HG03558 (cell line): ENCODE measurements at regions not wholly inside any gene's neighbourhood (a gene's known extent, or its start where the extent isn't known, plus 50 kb on each side); places are given as distances from the start of the nearest gene placed in this dataset.

Source experiments
- ATAC-seq: cut with Tn5 transposase; IDR thresholded peaks from one replicate; pipeline ENCODE4 v1.9.1; 2021; ENCODE audit warnings: moderate number of reproducible peaks; ENCODE audit not compliant: unreplicated experiment; ENCODE audit errors: extremely low read depth

- ATAC-seq, result no peak
These were observed 260.1 kb upstream of the RAB6C start for GRCh38 chr2:129719335-129719734.

- no peak for ATAC-seq
These were observed 259.1 kb upstream of the RAB6C start for GRCh38 chr2:129720360-129720759.

DNA sequence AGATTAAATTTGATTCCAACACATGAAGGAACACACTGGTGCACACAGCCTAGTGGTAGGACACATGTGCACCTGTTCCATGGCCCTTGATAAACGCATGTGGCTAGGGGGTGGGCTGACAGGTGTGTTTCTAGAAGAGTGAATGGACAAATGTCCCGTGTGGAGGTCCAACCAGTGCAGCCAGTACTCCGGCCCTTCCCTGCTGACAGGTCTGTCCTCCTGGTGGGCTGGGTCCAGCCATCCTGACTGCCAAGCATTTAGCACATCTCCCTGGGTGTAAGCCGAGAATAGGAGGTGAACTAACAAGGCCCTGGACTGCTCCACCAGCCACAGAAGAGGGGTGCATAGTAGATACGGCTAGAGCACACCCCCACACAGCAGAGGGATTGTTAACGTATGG is 258.7 kb upstream of the RAB6C start:
- ATAC-seq, result no peak

DNA sequence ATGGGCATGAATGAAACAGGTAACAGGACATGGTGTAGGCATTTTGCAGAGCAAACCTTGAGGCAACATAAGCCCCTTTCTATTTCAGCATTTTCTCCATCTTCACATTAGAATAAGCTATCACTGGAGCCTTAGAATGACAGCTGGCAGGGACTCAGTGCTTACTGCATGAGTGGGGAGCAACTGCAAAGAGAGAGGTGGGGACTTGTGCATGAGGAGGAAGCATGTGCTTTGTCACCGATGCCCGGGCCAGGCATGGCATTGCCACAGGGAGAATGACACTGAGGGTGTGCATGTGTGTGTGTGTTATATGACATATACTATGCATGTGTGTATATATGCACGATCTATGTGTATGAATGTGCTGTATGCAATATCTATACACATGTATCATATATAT is 258.2 kb upstream of the RAB6C start:
- no peak for ATAC-seq

DNA sequence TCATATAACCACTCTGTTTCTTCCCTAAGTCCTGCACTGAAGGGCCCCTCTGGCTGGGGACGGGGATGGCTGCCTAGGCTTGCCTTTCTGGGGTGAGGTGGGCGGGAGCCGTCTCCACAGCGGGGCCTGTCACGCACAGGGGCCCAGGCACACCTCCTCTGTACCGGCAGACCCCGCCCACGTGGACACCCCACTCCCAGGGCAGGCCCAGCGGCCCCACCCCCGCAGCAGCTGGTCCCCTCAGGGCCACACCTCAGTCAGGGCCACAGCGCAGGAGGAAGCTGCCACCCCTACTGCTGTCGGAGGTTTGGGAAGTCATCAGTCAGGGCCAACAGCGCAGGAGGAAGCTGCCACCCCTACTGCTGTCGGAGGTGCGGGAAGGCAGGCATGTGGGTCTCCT is 257.6 kb upstream of the RAB6C start:
- ATAC-seq, result no peak

- no peak for ATAC-seq
These were observed 257.0 kb upstream of the RAB6C start for GRCh38 chr2:129722306-129723019.

- no peak for ATAC-seq
These were observed 256.0 kb upstream of the RAB6C start for GRCh38 chr2:129723277-129724020.

DNA sequence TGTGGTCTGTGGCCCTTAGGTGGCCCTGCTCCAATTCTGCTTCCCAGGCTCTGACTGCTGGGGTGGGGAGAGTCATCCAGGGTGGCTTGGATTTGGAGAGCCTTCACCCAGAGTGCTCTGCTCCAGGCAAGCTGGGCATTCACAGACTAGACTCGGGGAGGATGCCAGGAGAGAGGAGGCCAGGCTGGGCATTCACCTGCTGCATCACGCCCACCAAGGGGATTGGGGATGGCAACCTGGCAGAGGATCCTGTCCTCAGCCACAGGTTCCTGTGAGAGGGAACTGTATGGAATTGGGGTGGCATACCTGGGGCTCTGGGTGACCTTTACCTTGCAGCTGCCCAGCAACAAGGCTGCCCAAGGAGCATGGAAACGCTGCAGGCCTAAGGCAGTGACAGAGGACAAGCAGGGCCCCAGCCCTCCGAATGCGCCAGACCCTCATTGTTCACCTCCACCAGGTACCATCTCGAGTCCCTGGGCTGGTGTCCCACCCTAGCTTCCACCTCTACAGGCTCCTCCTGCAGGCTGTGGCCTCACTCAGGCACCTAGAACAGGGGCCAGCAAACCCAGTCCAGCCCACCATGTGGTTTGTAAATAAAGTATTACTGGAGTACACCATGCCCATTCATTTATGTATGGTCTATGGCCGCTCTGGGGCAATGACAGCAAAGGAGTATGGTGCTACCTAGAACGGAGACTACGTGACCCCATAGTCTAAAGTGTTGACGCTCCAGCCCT is 255.3 kb upstream of the RAB6C start:
- no peak for ATAC-seq

DNA sequence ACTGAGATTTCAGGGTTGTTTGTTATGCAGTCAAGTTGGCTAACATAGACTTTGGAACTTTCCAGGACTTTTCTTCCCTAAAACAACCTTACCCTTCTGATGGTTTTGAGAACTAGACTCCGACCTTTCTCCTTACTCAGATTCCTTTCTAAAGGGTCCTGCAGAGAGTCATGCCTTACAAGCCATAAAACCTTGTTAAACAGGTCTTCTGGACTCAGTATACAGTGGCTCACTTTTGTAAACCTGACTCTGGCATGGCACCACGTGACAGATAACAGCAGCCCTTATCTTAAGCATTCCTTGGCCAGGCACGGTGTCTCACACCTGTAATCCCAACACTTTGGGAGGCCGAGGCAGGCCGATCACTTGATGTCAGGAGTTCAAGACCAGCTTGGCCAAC is 253.2 kb upstream of the RAB6C start:
- no peak for ATAC-seq

DNA sequence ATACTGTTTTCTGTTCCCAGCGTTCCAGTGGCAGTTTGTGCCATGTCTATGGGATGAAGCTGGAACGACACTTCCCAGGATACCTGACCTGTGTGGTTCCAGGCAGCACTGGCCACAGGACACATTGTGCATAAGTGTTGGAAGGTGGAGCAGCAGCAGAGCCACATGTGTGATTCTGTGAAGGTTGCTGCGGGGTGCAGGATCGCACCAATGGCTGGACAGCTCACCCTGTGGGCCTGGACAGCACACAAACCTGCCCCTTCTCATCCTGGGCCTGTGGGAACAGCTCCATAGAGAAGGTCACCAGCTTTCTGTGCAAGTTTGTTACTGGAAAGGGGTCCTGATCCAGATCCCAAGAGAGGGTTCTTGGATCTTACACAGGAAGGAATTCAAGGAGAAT is 252.2 kb upstream of the RAB6C start:
- ATAC-seq, result no peak

- ATAC-seq, result no peak
These were observed 251.2 kb upstream of the RAB6C start for GRCh38 chr2:129728035-129728972.

- no peak for ATAC-seq
These were observed 250.5 kb upstream of the RAB6C start for GRCh38 chr2:129729011-129729410.

DNA sequence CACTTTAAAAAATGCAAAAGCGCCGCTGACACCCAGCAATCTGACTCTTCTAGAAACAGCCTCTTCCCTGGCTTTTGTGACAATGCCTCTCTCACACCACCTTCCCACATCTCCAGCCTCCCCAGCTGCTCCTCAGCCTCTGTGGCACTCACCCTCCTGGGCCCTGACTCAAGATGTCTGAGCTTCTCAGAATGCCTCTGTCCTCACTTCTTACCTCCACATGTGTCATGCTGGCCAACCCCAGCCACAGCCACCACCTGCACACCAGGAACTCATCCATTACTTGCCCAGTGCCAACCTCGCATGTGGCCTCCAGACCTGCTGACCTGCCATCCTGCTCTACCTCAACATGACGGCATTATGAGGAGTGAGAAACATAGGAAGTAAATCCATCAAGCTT is 249.8 kb upstream of the RAB6C start:
- ATAC-seq, result no peak

DNA sequence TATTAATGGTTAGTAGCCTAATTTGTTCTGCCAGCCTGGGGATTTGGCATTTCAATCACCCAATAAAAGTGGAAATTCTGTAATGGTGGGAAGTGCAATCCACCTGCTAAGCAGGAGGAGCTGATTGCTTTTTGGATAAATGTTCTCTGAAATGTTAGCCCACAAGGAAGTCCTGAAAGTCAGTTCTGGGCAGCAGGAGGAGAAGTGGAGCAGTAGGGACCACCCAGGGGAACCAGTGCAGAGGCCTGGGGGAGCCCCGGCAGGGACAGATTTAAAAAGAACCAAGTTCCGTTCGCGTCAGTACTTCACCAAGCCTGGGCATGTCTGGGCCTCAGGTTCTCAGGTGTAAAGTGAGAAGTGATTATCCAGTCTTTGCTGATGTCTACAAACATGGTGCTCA is 248.5 kb upstream of the RAB6C start:
- ATAC-seq, result no peak

DNA sequence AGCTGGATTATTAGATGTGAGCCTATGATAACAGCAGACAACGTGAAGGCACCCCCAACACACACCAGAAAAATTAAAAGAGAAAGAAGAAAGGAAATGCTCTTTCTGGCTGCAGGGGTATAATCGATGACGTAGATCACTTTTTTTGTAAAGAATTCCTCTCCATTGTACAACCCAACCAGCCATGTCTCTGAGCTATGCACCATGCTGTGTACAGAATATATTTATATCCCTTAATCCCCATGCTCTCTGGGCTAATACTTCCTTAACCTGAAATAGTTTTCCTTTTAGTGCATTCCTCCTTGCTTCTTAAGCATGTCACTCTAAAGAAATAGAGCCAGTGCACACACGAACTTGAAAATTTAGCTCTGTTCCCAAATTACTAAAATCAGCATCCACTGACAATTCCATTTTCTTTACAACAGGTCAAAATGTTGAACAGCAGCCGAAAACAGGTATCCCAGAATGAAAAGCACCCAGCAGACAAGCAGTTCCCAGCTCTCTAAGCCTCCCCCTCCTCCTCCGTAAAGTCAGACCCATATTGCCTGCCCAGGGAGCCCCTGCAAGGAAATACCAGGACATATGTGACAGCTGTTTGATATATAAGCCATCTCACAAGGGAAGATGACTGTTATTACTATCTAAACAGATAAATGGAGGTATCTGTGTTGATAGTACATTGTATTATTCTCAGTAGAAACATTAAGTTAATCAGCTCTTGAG is 247.4 kb upstream of the RAB6C start:
- ATAC-seq, result no peak

DNA sequence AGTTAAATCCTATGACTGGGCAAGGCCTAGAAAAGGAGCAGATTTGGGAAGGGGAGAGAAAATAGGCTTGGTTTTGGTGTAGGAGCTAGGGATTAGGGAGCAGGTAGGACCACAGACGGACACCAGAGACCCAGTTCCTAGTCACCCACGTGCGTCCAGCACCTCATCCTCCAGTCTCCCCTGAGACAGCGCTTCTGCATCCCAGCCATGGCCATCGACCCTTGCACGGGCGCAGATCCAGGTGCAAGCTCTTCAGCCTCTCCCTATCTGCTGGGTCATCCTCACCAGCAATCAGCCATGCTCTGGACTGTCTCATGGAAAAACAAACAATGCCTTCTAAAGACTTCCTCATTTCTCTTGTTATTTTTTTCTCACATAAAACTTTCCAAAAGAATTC is 246.8 kb upstream of the RAB6C start:
- ATAC-seq, result no peak

- ATAC-seq, result no peak
These were observed 246.4 kb upstream of the RAB6C start for GRCh38 chr2:129733041-129733440.

GRCh38 chr2:129733579-129733978 is 245.9 kb upstream of the RAB6C start:
- ATAC-seq, result no peak

DNA sequence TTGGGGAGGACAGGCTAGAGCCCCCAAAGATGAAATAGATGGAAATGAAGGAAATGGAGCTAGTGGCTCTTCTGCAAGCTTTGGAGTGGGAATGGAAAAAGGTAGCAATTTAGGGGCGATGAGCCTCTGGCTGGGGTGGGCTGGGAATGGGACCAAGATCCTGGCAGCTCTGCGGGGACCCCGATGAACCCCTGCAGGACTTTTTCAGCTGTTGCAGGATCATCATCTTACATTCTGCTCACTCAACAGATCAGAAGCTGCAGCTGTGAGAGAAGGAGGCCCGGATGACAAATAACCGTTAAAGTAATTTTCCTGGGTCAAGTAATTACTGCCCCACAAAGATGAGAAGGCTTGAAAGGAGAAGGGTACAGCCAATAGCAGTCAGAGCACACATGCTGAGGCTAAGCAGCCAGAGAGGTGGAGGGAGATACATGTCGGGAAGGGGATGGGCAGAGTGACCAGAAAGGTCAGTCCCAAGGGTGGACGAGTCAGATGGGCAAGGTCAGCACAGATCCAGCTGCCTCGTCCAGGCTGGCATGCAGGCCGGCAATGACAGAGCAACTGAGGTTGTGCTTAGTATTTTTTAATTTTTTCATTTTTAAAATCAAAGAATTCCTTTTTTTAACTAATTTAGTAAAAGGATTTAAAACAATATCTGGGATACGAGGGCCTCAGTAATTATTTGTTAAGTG is 245.0 kb upstream of the RAB6C start:
- no peak for ATAC-seq
